ENCODE measurements at regions not wholly inside any gene's neighbourhood (a gene's known extent, or its start where the extent isn't known, plus 50 kb on each side); places are given as distances from the start of the nearest gene placed in this dataset.

GRCh38 chr10:129090165-129090564, 376.9 kb upstream of the MGMT start:
- no peak for TF ChIP-seq EZH2phosphoT487 (IDR thresholded peaks at IDR 0.05; ENCODE audit: borderline replicate concordance, low read length)
- TF ChIP-seq, protein P1, sequence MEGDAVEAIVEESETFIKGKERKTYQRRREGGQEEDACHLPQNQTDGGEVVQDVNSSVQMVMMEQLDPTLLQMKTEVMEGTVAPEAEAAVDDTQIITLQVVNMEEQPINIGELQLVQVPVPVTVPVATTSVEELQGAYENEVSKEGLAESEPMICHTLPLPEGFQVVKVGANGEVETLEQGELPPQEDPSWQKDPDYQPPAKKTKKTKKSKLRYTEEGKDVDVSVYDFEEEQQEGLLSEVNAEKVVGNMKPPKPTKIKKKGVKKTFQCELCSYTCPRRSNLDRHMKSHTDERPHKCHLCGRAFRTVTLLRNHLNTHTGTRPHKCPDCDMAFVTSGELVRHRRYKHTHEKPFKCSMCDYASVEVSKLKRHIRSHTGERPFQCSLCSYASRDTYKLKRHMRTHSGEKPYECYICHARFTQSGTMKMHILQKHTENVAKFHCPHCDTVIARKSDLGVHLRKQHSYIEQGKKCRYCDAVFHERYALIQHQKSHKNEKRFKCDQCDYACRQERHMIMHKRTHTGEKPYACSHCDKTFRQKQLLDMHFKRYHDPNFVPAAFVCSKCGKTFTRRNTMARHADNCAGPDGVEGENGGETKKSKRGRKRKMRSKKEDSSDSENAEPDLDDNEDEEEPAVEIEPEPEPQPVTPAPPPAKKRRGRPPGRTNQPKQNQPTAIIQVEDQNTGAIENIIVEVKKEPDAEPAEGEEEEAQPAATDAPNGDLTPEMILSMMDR (IDR thresholded peaks at IDR 0.05; ENCODE audit: low read depth, low read length, poor library complexity, severe bottlenecking), result no peak

GRCh38 chr10:129090618-129091366, 376.2 kb upstream of the MGMT start:
- Histone ChIP-seq H3K36me3 (ENCODE audit: control insufficient read depth, low read length) (no peaks in the 10 kb centered on the region), H3K4me2 (ENCODE audit: low read length) (no peak overlapping the region), H3K27me3 (ENCODE audit: control insufficient read depth, low read length) (no peaks in the 10 kb centered on the region), H4K20me1 (ENCODE audit: control insufficient read depth, insufficient read depth, low read depth, low read length) (no peaks in the 10 kb centered on the region), H3F3A (ENCODE audit: control insufficient read depth, insufficient read depth) (no peaks in the 10 kb centered on the region), H3K79me2 (ENCODE audit: control insufficient read depth, low read length) (no peaks in the 10 kb centered on the region), H3K4me3 (ENCODE audit: low read length) (no peak overlapping the region), H3K4me1 (ENCODE audit: control insufficient read depth, low read length) (no peaks in the 10 kb centered on the region), H3K9me2 (replicated peaks; ENCODE audit: control insufficient read depth, low read length) (no peaks in the 10 kb centered on the region), H3K9me3 (ENCODE audit: control insufficient read depth, insufficient read depth, low read length) (no peaks in the 10 kb centered on the region), H3K27ac (ENCODE audit: low read depth, low read length) (no peak overlapping the region)
- no peak for TF ChIP-seq EZH2phosphoT487 (IDR thresholded peaks at IDR 0.05; ENCODE audit: borderline replicate concordance, low read length)
- TF ChIP-seq, protein P1 (IDR thresholded peaks at IDR 0.05; ENCODE audit: low read depth, low read length, poor library complexity, severe bottlenecking), result no peak

More at GRCh38 chr10:129090165-129090564, 376.9 kb upstream of the MGMT start:
- Histone ChIP-seq H3F3A (ENCODE audit: control insufficient read depth, insufficient read depth) (no peaks in the 10 kb centered on the region), H3K9me2 (replicated peaks; ENCODE audit: control insufficient read depth, low read length) (no peaks in the 10 kb centered on the region), H3K79me2 (ENCODE audit: control insufficient read depth, low read length) (no peaks in the 10 kb centered on the region), H3K4me1 (ENCODE audit: control insufficient read depth, low read length) (no peaks in the 10 kb centered on the region), H3K4me3 (ENCODE audit: low read length) (no peak overlapping the region), H3K27ac (ENCODE audit: low read depth, low read length) (no peak overlapping the region), H3K36me3 (ENCODE audit: control insufficient read depth, low read length) (no peaks in the 10 kb centered on the region), H3K9me3 (ENCODE audit: control insufficient read depth, insufficient read depth, low read length) (no peaks in the 10 kb centered on the region), H3K27me3 (ENCODE audit: control insufficient read depth, low read length) (no peaks in the 10 kb centered on the region), H4K20me1 (ENCODE audit: control insufficient read depth, insufficient read depth, low read depth, low read length) (no peaks in the 10 kb centered on the region), H3K4me2 (ENCODE audit: low read length) (no peak overlapping the region)

DNA sequence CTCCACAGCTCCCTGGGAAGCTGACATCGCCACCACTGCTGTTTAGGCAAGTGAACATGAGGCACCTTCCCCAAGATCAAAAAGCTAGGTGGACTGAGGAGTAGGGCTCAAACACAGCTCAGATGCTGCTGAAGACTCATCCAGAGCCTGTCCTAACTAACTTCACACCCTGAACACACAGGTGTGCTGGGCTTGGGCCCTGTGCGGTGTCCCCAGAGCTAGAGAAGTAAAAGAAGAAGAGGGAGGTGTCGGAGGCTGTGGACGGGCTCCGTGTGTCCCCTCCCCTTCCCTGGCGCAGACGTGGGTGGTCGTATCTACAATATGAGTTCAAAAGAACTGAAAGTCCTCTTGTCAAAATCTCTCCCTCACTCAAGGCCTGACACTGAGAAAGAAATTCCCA, 373.4 kb upstream of the MGMT start:
- H3K4me1 ChIP-seq (ENCODE audit: control insufficient read depth, low read length), result no peaks in the 10 kb centered on the region
- no peaks in the 10 kb centered on the region for H3F3A ChIP-seq (ENCODE audit: control insufficient read depth, insufficient read depth)
- H3K27me3 ChIP-seq (ENCODE audit: control insufficient read depth, low read length), result no peaks in the 10 kb centered on the region
- H4K20me1 ChIP-seq (ENCODE audit: control insufficient read depth, insufficient read depth, low read depth, low read length), result no peaks in the 10 kb centered on the region
- no peak overlapping the region for H3K27ac ChIP-seq (ENCODE audit: low read depth, low read length)
- H3K79me2 ChIP-seq (ENCODE audit: control insufficient read depth, low read length), result no peaks in the 10 kb centered on the region
- H3K4me3 ChIP-seq (ENCODE audit: low read length), result no peak overlapping the region
- no peak for TF ChIP-seq EZH2phosphoT487 (IDR thresholded peaks at IDR 0.05; ENCODE audit: borderline replicate concordance, low read length)
- TF ChIP-seq, protein P1 (IDR thresholded peaks at IDR 0.05; ENCODE audit: low read depth, low read length, poor library complexity, severe bottlenecking), result no peak
- H3K36me3 ChIP-seq (ENCODE audit: control insufficient read depth, low read length), result no peaks in the 10 kb centered on the region
- H3K9me2 ChIP-seq (replicated peaks; ENCODE audit: control insufficient read depth, low read length), result no peaks in the 10 kb centered on the region
- no peak overlapping the region for H3K4me2 ChIP-seq (ENCODE audit: low read length)
- H3K9me3 ChIP-seq (ENCODE audit: control insufficient read depth, insufficient read depth, low read length), result no peaks in the 10 kb centered on the region

All from DOHH2 (cell line).